SJSA1 (cell line): ENCODE measurements at regions not wholly inside any gene's neighbourhood (a gene's known extent, or its start where the extent isn't known, plus 50 kb on each side); places are given as distances from the start of the nearest gene placed in this dataset.

Experiments used
- DNase-seq, 2 experiments: peaks; one replicate each; pipeline ENCODE4 v3.0.0-alpha.2; 2015 to 2020; ENCODE audit warnings: low spot score in 2 of 2, low read depth in 1 of 2
- H3K27ac ChIP-seq: fragments of 250-450 bp; sonication (Bioruptor Pico); 2 replicates; pipeline ENCODE4 v1.5.1; 2020; ENCODE audit warnings: mild to moderate bottlenecking, moderate library complexity
- H3K27me3 ChIP-seq: fragments of 250-450 bp; sonication (Bioruptor Pico); replicated peaks from 2 replicates; pipeline ENCODE4 v1.5.1; 2020; ENCODE audit warnings: mild to moderate bottlenecking, moderate library complexity
- H3K36me3 ChIP-seq: fragments of 250-450 bp; sonication (Bioruptor Pico); 2 replicates; pipeline ENCODE4 v1.5.1; 2020; ENCODE audit warnings: mild to moderate bottlenecking
- H3K4me1 ChIP-seq: fragments of 250-450 bp; sonication (Bioruptor Pico); replicated peaks from 2 replicates; pipeline ENCODE4 v1.6.1; 2021; ENCODE audit warnings: mild to moderate bottlenecking
- H3K4me3 ChIP-seq: fragments of 250-450 bp; sonication (Bioruptor Pico); 2 replicates; pipeline ENCODE4 v1.5.1; 2020; ENCODE audit warnings: mild to moderate bottlenecking
- H3K9me3 ChIP-seq: fragments of 250-450 bp; sonication (Bioruptor Pico); replicated peaks from 2 replicates; pipeline ENCODE4 v1.5.1; 2020; ENCODE audit warnings: mild to moderate bottlenecking

- Histone ChIP-seq H3K36me3 (no peaks in the 10 kb centered on the region), H3K27ac (no peak overlapping the region), H3K27me3 (no peaks in the 10 kb centered on the region), H3K9me3 (no peaks in the 10 kb centered on the region), H3K4me3 (no peak overlapping the region), H3K4me1 (no peaks in the 10 kb centered on the region)
- no peak for DNase-seq
Observed at GRCh38 chr5:97915106-97915505, 732.1 kb upstream of the RIOK2 start.

DNA sequence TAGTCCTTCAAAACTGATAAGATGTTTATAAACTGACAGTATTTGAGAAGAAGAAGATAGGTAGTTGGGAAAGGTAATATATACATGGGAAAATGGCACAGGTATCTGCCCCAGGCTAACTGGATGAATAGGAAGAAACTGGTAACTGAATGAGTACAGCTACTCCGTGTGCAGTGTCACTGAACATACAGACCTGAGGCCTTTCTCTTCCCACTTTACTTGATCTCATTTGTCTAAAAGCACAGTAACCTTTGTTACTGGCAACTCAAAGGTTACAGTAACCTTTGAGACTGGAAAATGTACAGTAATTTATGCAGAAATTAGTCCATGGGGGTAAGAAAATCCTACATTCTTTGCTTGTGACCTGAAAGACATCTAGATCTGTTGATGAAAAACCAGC lies 735.0 kb upstream of the RIOK2 start:
- no peaks in the 10 kb centered on the region for H3K27me3 ChIP-seq
- H3K9me3 ChIP-seq: no peaks in the 10 kb centered on the region
- no peaks in the 10 kb centered on the region for H3K4me1 ChIP-seq
- H3K36me3 ChIP-seq: no peaks in the 10 kb centered on the region
- H3K4me3 ChIP-seq: no peak overlapping the region
- no peak for DNase-seq
- no peak overlapping the region for H3K27ac ChIP-seq

- no peak for DNase-seq
- Histone ChIP-seq H3K27me3 (no peaks in the 10 kb centered on the region), H3K27ac (no peak overlapping the region), H3K9me3 (no peaks in the 10 kb centered on the region), H3K4me3 (no peak overlapping the region), H3K36me3 (no peaks in the 10 kb centered on the region), H3K4me1 (no peaks in the 10 kb centered on the region)
Observed at GRCh38 chr5:97918620-97919019, 735.6 kb upstream of the RIOK2 start.

GRCh38 chr5:97919719-97920118 lies 736.7 kb upstream of the RIOK2 start:
- no peak for DNase-seq
- H3K9me3 ChIP-seq: no peaks in the 10 kb centered on the region
- H3K36me3 ChIP-seq: no peaks in the 10 kb centered on the region
- no peaks in the 10 kb centered on the region for H3K4me1 ChIP-seq
- no peaks in the 10 kb centered on the region for H3K27me3 ChIP-seq
- no peak overlapping the region for H3K27ac ChIP-seq
- H3K4me3 ChIP-seq: no peak overlapping the region

DNA sequence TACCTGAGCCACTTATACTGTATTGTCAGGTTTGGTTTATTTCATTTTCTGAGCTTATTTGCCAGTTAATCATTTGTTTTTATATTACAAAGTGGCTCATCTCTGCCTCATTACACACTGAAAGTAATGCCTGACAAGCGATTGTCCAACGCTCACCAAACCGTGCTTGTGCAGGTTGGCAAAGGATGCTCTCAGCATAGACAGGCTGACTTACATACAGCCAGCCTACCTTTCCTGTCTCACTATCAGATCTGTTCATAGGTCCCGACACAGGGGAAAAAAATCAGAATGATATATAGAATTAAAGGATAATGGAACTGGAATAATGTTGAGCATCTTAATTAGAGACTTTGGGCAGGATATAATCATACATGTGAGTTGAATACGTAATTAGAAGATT lies 739.7 kb upstream of the RIOK2 start:
- no peaks in the 10 kb centered on the region for H3K4me1 ChIP-seq

GRCh38 chr5:97923496-97923895 lies 740.4 kb upstream of the RIOK2 start:
- Histone ChIP-seq H3K27me3 (no peaks in the 10 kb centered on the region), H3K36me3 (no peaks in the 10 kb centered on the region), H3K4me1 (no peaks in the 10 kb centered on the region), H3K9me3 (no peaks in the 10 kb centered on the region), H3K27ac (no peak overlapping the region), H3K4me3 (no peak overlapping the region)
- DNase-seq: no peak

More for the DNA sequence above, 739.7 kb upstream of the RIOK2 start:
- Histone ChIP-seq H3K36me3 (no peaks in the 10 kb centered on the region), H3K9me3 (no peaks in the 10 kb centered on the region), H3K27me3 (no peaks in the 10 kb centered on the region), H3K4me3 (no peak overlapping the region), H3K27ac (no peak overlapping the region)
- no peak for DNase-seq

DNA sequence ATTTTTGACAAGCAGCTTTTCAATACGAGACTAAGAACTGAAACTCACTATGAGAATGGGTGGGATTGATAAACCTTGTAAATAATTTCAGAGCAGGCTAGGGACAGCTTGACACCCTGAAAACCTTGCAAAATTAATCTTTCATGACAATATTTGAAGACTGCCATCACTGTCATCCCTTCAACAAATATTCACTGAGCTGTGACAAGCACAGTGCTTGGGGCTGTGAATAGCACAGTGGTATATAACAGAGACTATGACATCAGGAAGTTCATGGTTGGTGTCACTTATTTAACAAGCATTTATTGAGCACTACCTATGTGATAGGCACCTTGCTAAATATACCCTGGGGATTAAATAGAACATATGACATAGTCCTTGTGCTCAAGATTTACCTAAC lies 741.0 kb upstream of the RIOK2 start:
- H3K4me1 ChIP-seq: no peaks in the 10 kb centered on the region
- no peaks in the 10 kb centered on the region for H3K9me3 ChIP-seq
- DNase-seq: no peak
- no peak overlapping the region for H3K4me3 ChIP-seq
- H3K36me3 ChIP-seq: no peaks in the 10 kb centered on the region
- H3K27me3 ChIP-seq: no peaks in the 10 kb centered on the region
- H3K27ac ChIP-seq: no peak overlapping the region

- DNase-seq: no peak
- H3K4me3 ChIP-seq: no peak overlapping the region
- no peaks in the 10 kb centered on the region for H3K4me1 ChIP-seq
- no peak overlapping the region for H3K27ac ChIP-seq
- H3K9me3 ChIP-seq: no peaks in the 10 kb centered on the region
- no peaks in the 10 kb centered on the region for H3K36me3 ChIP-seq
- H3K27me3 ChIP-seq: no peaks in the 10 kb centered on the region
Observed at GRCh38 chr5:97929383-97929782, 746.3 kb upstream of the RIOK2 start.

DNA sequence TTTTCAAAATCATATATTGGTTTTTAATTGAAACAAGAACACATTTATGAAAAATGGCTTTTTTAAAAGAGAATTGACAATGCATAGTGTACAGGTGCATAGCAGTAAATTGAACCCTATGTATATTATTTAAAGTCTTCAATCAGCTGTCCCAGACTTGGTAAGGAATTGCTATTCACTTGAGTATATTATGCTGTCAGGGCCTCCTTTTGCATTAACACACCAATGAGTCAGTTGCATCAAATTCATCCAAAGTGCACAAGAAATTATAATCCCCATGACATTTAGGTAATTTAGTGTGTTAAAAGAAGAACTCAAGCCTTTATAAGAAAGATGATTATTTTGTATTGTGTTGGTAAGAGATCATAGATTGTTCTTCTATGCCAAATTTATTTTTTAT lies 748.8 kb upstream of the RIOK2 start:
- Histone ChIP-seq H3K27ac (no peak overlapping the region), H3K4me1 (no peaks in the 10 kb centered on the region), H3K36me3 (no peaks in the 10 kb centered on the region), H3K4me3 (no peak overlapping the region), H3K27me3 (no peaks in the 10 kb centered on the region), H3K9me3 (no peaks in the 10 kb centered on the region)
- no peak for DNase-seq

- DNase-seq: no peak
- Histone ChIP-seq H3K36me3 (no peaks in the 10 kb centered on the region), H3K9me3 (no peaks in the 10 kb centered on the region), H3K4me3 (no peak overlapping the region), H3K27me3 (no peaks in the 10 kb centered on the region), H3K27ac (no peak overlapping the region), H3K4me1 (no peaks in the 10 kb centered on the region)
Observed at GRCh38 chr5:97936231-97936630, 753.2 kb upstream of the RIOK2 start.

DNA sequence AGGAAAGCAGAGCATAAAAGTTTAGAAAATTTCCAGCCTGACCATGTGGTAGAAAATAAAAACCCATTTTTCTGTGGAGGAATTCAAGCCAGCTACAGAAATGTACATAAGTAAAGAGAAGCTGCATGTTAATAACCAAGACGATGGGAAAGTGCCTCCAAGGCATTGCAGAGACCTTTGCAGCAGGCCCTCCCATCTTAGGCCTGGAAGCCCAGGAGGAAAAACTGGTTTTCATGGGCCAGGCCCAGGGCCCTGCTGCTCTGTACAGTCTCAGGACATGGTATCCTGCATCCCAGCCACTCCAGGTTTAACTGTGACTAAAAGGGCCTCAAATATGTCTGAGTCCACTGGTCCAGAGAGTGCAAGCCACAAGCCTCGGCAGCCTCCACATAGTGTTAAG lies 754.8 kb upstream of the RIOK2 start:
- no peak overlapping the region for H3K27ac ChIP-seq
- DNase-seq: no peak
- no peaks in the 10 kb centered on the region for H3K27me3 ChIP-seq
- H3K4me3 ChIP-seq: no peak overlapping the region
- H3K4me1 ChIP-seq: no peaks in the 10 kb centered on the region
- no peaks in the 10 kb centered on the region for H3K36me3 ChIP-seq
- H3K9me3 ChIP-seq: no peaks in the 10 kb centered on the region

- H3K4me1 ChIP-seq: no peaks in the 10 kb centered on the region
- H3K27me3 ChIP-seq: no peaks in the 10 kb centered on the region
- H3K36me3 ChIP-seq: no peaks in the 10 kb centered on the region
- no peak for DNase-seq
- H3K4me3 ChIP-seq: no peak overlapping the region
- no peak overlapping the region for H3K27ac ChIP-seq
- no peaks in the 10 kb centered on the region for H3K9me3 ChIP-seq
Observed at GRCh38 chr5:97943036-97943435, 760.0 kb upstream of the RIOK2 start.

DNA sequence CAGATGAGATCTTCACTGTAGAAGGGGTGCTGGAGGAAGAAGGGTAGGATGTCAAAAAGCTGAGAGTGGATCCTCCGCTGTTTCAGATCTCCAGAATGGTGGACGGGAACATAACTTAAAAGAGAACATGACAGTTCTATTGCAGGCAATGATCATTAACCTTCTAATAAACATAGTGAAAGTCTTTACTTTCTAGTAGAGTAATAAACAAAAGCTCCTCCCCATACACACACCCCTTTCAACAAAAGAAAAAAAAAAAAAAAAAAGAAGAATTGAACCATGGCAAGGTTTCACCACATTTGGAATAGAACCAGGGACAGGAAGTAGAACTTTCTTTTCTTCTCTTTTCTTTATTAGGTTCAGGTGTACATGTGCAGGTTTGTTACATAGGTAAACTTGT lies 768.1 kb upstream of the RIOK2 start:
- no peak for DNase-seq
- 0 out of 2 replicates have a peak, but pooled peaks cover 3% of the 10 kb centered on the region for H3K9me3 ChIP-seq
- H3K4me1 ChIP-seq: no peaks in the 10 kb centered on the region
- no peaks in the 10 kb centered on the region for H3K36me3 ChIP-seq
- H3K4me3 ChIP-seq: no peak overlapping the region
- no peak overlapping the region for H3K27ac ChIP-seq
- no peaks in the 10 kb centered on the region for H3K27me3 ChIP-seq

GRCh38 chr5:97955450-97955849 lies 772.4 kb upstream of the RIOK2 start:
- DNase-seq: no peak
- H3K4me1 ChIP-seq: no peaks in the 10 kb centered on the region
- no peaks in the 10 kb centered on the region for H3K27me3 ChIP-seq
- no peak overlapping the region for H3K4me3 ChIP-seq
- H3K27ac ChIP-seq: no peak overlapping the region
- 0 out of 2 replicates have a peak, but pooled peaks cover 3% of the 10 kb centered on the region for H3K9me3 ChIP-seq
- no peaks in the 10 kb centered on the region for H3K36me3 ChIP-seq

DNA sequence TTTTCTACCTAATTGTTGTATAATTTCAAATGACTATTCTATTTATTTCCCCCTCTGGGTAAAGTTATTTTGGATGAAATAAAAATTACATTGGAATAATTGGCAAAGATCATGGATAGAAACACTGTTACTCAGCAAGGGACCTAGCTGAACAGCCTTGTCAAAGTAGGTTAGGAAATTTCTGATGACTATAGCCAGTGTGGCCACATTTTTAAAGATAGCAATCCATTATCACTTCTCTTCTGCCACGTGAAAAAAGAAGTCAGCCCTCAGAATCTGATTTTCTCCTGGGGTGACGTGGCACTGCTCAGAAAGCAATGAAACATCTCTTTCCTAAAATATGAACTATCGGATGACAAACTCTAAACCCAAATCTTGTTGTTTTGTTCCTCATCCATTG lies 784.2 kb upstream of the RIOK2 start:
- H3K27ac ChIP-seq: no peak overlapping the region
- H3K36me3 ChIP-seq: no peaks in the 10 kb centered on the region

More for the DNA sequence above, 784.2 kb upstream of the RIOK2 start:
- Histone ChIP-seq H3K4me1 (no peaks in the 10 kb centered on the region), H3K4me3 (no peak overlapping the region), H3K9me3 (no peaks in the 10 kb centered on the region), H3K27me3 (no peaks in the 10 kb centered on the region)
- no peak for DNase-seq
